ENCODE measurements at regions not wholly inside any gene's neighbourhood (a gene's known extent, or its start where the extent isn't known, plus 50 kb on each side); places are given as distances from the start of the nearest gene placed in this dataset.
"Not testable (repeated sequence)": the region's sequence is repeated elsewhere in the genome, so short reads cannot be mapped to it uniquely, and the experiment has no call there.

DNA sequence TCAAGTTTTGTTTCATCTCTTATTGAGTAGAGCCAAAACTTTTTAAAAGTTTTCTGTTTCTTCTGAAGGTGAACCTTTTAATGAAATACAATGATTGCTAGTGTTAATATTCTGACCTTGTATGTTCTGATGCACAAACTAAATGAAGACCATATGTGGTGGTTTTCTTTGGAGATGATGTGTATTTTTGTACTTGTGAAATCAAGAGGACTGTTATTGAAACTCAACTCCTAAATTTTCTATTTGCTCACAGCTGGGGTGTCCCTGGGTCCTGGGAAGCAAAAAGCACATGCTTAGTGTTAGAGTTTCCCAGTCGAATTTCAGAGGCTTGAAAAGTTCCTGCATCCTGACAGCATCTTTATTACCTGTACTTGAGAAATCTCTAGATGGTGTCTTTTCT lies 1185.8 kb upstream of the ALCAM start:
- Mint-ChIP-seq H3K36me3 (ENCODE audit: low read depth) (no peaks in the 10 kb centered on the region), H3K27me3 (ENCODE audit: low read depth) (no peaks in the 10 kb centered on the region), H3K4me1 (peaks cover 8% of the 10 kb centered on the region), H3K27ac (no peak overlapping the region), H3K4me3 (no peak overlapping the region), H3K9me3 (no peaks in the 10 kb centered on the region)
- TF ChIP-seq, protein P1, sequence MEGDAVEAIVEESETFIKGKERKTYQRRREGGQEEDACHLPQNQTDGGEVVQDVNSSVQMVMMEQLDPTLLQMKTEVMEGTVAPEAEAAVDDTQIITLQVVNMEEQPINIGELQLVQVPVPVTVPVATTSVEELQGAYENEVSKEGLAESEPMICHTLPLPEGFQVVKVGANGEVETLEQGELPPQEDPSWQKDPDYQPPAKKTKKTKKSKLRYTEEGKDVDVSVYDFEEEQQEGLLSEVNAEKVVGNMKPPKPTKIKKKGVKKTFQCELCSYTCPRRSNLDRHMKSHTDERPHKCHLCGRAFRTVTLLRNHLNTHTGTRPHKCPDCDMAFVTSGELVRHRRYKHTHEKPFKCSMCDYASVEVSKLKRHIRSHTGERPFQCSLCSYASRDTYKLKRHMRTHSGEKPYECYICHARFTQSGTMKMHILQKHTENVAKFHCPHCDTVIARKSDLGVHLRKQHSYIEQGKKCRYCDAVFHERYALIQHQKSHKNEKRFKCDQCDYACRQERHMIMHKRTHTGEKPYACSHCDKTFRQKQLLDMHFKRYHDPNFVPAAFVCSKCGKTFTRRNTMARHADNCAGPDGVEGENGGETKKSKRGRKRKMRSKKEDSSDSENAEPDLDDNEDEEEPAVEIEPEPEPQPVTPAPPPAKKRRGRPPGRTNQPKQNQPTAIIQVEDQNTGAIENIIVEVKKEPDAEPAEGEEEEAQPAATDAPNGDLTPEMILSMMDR (IDR thresholded peaks at IDR 0.05; ENCODE audit: unreplicated experiment in 3 of 3) = no peak

DNA sequence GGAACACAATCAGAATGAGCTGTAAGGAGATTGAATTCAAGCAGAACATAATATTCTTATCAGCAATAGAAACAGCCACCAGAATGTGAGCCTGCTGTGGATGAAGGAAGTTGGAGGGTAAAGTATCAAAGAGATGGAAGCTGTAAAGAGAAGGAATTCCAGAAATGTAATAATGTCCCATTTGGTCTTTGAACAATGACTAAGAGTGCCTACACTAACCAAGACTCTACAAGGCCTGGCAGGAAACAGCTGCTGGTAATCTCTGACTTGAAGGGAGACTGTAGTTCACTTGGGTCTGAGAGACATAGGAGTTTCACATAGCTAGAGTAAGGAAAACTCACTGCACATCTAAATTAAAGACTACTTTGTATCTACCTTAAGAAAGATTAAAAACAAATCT lies 1176.0 kb upstream of the ALCAM start:
- Mint-ChIP-seq H3K27ac (no peak overlapping the region), H3K4me1 (peaks cover 4% of the 10 kb centered on the region), H3K36me3 (ENCODE audit: low read depth) (no peaks in the 10 kb centered on the region), H3K27me3 (ENCODE audit: low read depth) (no peaks in the 10 kb centered on the region), H3K9me3 (no peaks in the 10 kb centered on the region), H3K4me3 (no peak overlapping the region)
- TF ChIP-seq, protein P1 (IDR thresholded peaks at IDR 0.05; ENCODE audit: unreplicated experiment in 3 of 3) = no peak

DNA sequence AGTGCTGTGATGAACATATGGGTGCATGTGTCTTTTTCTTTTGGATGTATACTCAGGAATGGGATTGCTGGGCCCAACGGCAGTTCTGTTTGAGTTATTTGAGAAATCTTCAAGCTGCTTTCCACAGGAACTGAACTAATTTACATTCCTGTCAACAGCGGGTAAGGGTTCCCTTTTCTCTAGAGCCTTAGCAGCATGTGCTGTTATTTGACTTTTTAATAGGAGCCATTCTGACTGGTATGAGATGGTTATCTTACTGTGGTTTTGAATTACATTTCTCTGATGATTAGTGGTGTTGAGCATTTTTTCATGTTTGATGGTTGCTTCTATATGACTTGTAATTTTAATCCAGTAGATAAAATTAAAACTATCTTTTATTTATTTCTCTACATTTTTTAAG lies 1168.6 kb upstream of the ALCAM start:
- Mint-ChIP-seq H3K4me3 (no peak overlapping the region), H3K4me1 (no peaks in the 10 kb centered on the region), H3K27ac (no peak overlapping the region), H3K27me3 (ENCODE audit: low read depth) (no peaks in the 10 kb centered on the region), H3K9me3 (no peaks in the 10 kb centered on the region), H3K36me3 (ENCODE audit: low read depth) (no peaks in the 10 kb centered on the region)
- TF ChIP-seq, protein P1 (IDR thresholded peaks at IDR 0.05; ENCODE audit: unreplicated experiment in 3 of 3) = no peak

DNA sequence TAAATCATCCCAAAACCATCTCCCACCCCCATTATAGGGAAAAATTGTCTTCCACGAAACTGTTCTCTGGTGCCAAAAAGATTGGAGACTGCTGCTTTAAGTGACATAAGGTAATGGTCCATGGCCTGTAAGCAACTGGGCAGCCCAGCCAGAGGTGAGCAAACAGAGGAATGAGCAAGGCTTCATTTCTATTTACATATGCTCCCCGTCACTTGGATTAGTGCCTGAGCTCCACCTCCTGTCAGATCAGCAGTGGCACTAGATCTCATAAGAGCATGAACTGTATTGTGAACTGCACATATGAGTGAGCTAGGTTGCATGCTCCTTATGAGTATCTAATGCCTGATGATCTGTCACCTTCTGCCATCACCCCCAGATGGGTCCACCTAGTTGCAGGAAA lies 1159.8 kb upstream of the ALCAM start:
- H3K27ac Mint-ChIP-seq = no peak overlapping the region
- no peak overlapping the region for H3K4me3 Mint-ChIP-seq
- no peaks in the 10 kb centered on the region for H3K4me1 Mint-ChIP-seq
- TF ChIP-seq, protein P1 (IDR thresholded peaks at IDR 0.05; ENCODE audit: unreplicated experiment in 3 of 3) = no peak
- no peaks in the 10 kb centered on the region for H3K27me3 Mint-ChIP-seq (ENCODE audit: low read depth)
- H3K9me3 Mint-ChIP-seq = no peaks in the 10 kb centered on the region
- H3K36me3 Mint-ChIP-seq (ENCODE audit: low read depth) = no peaks in the 10 kb centered on the region

DNA sequence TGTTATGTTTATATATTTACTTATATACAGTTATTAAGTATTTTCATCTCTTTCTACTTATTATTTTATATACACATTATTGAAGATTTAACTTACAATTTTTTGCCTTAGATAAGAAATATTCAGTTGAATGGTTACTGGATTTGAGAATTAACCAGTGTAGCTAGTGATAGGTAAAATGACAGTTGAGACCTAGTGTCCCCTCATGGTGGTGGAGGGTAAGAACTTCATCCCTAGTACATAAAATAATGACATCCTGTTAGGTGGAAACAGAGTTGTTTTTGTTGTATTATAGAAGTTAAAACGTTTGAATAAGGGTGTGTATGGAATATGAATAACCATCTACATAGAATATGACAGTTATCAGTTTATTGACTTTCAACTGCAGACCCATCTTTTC lies 1152.4 kb upstream of the ALCAM start:
- no peak overlapping the region for H3K4me3 Mint-ChIP-seq
- H3K4me1 Mint-ChIP-seq = no peaks in the 10 kb centered on the region
- H3K9me3 Mint-ChIP-seq = no peaks in the 10 kb centered on the region
- no peaks in the 10 kb centered on the region for H3K27me3 Mint-ChIP-seq (ENCODE audit: low read depth)
- no peaks in the 10 kb centered on the region for H3K36me3 Mint-ChIP-seq (ENCODE audit: low read depth)
- H3K27ac Mint-ChIP-seq = no peak overlapping the region
- TF ChIP-seq, protein P1 (IDR thresholded peaks at IDR 0.05; ENCODE audit: unreplicated experiment in 3 of 3) = no peak

DNA sequence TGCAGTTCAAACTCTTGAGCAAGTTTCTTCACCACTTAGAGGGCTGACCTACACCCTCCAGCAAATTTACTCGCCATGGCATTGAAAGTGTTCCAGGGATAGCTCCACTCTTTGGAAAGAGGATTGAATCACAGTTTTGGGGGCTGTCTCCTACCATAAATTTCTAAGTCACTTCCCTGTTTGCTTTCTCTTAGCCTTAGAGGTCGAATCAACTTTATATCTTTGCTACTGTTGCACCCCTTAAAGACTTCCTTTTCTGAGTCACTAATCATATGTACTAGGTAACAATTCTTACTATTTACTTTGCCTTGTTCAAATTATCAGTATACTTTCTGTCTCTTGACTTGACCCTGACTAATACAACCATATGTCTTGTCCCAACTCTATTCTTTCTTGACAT lies 1151.8 kb upstream of the ALCAM start:
- no peak overlapping the region for H3K27ac Mint-ChIP-seq
- H3K4me3 Mint-ChIP-seq = no peak overlapping the region
- H3K36me3 Mint-ChIP-seq (ENCODE audit: low read depth) = no peaks in the 10 kb centered on the region
- H3K4me1 Mint-ChIP-seq = no peaks in the 10 kb centered on the region
- no peaks in the 10 kb centered on the region for H3K27me3 Mint-ChIP-seq (ENCODE audit: low read depth)
- no peaks in the 10 kb centered on the region for H3K9me3 Mint-ChIP-seq
- TF ChIP-seq, protein P1 (IDR thresholded peaks at IDR 0.05; ENCODE audit: unreplicated experiment in 3 of 3) = no peak

DNA sequence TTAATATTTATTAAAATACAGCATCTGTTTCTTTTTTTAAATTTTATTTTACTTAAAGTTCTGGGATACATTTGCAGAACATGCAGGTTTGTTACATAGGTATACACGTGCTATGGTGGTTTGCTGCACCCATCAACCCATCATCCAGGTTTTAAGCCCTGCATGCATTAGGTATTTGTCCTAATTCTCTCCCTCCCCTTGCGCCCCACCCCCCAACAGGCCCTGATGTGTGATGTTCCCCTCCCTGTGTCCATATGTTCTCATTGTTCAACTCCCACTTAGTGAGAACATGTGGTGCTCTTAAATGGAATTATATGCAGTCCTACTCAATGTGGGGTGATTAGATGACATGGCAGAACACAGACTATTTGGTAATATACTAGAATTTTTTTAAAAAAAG lies 1147.7 kb upstream of the ALCAM start:
- not testable (repeated sequence) for H3K4me1 Mint-ChIP-seq; H3K4me3 Mint-ChIP-seq; H3K36me3 Mint-ChIP-seq (ENCODE audit: low read depth); H3K27me3 Mint-ChIP-seq (ENCODE audit: low read depth); H3K27ac Mint-ChIP-seq
- peaks cover 11% of the 10 kb centered on the region for H3K9me3 Mint-ChIP-seq
